Middle frontal gyrus (tissue), 1 donor: ENCODE measurements at regions not wholly inside any gene's neighbourhood (a gene's known extent, or its start where the extent isn't known, plus 50 kb on each side); places are given as distances from the start of the nearest gene placed in this dataset.

Source experiments
- DNase-seq: peaks from one replicate; pipeline ENCODE4 v3.0.0-alpha.2; 2015; ENCODE audit warnings: low spot score; ENCODE audit errors: extremely low spot score

- DNase-seq = no peak
Measured at GRCh38 chr20:50418890-50419642, 91.1 kb upstream of the PTPN1 start.

- DNase-seq = no peak
Measured at GRCh38 chr20:50420380-50420779, 89.8 kb upstream of the PTPN1 start.

GRCh38 chr20:50421356-50422340 lies 88.5 kb upstream of the PTPN1 start:
- no peak for DNase-seq

GRCh38 chr20:50423758-50424157 lies 86.4 kb upstream of the PTPN1 start:
- DNase-seq = no peak

- DNase-seq = no peak
Measured at GRCh38 chr20:50425076-50425475, 85.1 kb upstream of the PTPN1 start.

- DNase-seq = no peak
Measured at GRCh38 chr20:50426866-50427718, 83.1 kb upstream of the PTPN1 start.

- no peak for DNase-seq
Measured at GRCh38 chr20:50427719-50428083, 82.5 kb upstream of the PTPN1 start.

GRCh38 chr20:50428097-50428828 lies 81.9 kb upstream of the PTPN1 start:
- no peak for DNase-seq

- no peak for DNase-seq
Measured at GRCh38 chr20:50429412-50429811, 80.8 kb upstream of the PTPN1 start.

GRCh38 chr20:50431066-50431450 lies 79.1 kb upstream of the PTPN1 start:
- no peak for DNase-seq

- no peak for DNase-seq
Measured at GRCh38 chr20:50433001-50433761, 77.0 kb upstream of the PTPN1 start.

GRCh38 chr20:50434321-50434652 lies 75.9 kb upstream of the PTPN1 start:
- no peak for DNase-seq

GRCh38 chr20:50434653-50435396 lies 75.4 kb upstream of the PTPN1 start:
- no peak for DNase-seq

- no peak for DNase-seq
Measured at GRCh38 chr20:50435397-50436051, 74.7 kb upstream of the PTPN1 start.

GRCh38 chr20:50436052-50436656 lies 74.0 kb upstream of the PTPN1 start:
- DNase-seq = no peak

GRCh38 chr20:50436696-50437095 lies 73.5 kb upstream of the PTPN1 start:
- DNase-seq = no peak

GRCh38 chr20:50438986-50439407 lies 71.2 kb upstream of the PTPN1 start:
- no peak for DNase-seq
